ENCODE measurements at regions not wholly inside any gene's neighbourhood (a gene's known extent, or its start where the extent isn't known, plus 50 kb on each side); places are given as distances from the start of the nearest gene placed in this dataset.
"Not testable (repeated sequence)": the region's sequence is repeated elsewhere in the genome, so short reads cannot be mapped to it uniquely, and the experiment has no call there.

DNA sequence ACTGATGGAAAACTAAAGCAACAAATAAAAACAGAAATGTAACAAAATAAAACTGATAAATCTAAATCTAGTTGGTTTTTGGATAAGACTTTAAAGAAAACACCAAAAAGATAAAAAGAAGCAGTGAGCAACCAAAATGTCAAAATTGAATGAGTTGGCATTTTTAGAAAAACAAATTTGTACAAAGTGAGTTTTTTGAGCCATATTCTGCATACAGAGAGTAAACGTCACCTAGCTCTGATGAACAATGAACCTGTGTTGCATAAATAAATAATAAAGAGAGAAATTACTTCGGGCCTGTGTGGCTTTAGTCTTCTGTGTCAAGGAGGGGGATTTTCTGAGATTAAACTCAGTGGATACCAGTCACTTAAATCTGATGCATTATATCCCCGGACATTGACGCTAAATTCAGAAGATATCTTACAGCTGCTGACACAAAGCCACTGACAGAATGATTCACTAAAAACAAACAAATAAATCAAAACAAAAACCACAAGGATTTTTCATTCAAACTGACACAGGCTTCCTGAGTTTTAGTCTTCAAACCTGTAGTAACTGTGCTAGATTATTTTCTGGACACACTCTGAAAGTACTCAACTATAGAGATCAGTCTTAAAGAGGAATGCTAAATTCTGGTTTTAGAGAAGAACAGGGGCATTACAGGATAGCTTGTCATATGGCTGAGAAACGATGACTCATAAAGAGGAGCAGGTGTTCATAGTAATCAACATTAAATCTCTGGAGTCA is 403.5 kb upstream of the ST8SIA4 start:
- DNase-seq: peak; percentile 66

DNA sequence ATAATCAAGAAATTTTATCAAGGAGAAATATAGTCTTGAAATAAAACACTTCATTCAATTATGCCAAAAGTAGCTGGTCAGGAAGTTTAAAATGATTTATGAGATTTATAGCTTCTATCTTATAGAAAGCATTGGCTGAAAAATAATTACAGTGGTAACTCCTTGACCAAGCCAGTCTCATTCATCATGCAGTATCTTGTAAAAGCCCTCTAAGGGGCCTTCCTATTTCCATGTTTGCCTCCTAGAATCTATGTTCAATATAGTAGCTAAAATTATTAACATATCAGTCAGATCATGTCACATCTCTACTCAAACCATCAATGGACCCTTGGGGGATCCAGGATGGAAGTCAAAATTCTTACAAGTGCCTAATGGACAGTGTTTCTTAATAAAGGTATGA is 393.4 kb upstream of the ST8SIA4 start:
- DNase-seq: no peak

DNA sequence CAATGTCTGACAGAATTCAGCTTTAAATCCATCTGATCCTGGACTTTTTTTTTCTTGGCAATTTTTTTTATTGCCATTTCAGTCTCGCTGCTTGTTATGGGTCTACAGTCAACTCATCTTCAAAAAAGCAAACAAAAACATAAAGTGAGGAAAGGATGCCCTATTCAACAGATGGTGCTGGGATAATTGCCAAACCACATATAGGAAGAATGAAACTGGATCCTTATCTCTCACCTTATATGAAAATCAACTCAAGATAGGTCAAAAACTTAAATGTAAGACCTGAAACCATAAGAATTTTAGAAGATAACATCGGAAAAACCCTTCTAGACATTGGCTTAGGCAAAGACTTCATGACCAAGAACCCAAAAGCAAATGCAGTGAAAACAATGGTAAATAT is 389.1 kb upstream of the ST8SIA4 start:
- DNase-seq: peak; percentile 39

DNA sequence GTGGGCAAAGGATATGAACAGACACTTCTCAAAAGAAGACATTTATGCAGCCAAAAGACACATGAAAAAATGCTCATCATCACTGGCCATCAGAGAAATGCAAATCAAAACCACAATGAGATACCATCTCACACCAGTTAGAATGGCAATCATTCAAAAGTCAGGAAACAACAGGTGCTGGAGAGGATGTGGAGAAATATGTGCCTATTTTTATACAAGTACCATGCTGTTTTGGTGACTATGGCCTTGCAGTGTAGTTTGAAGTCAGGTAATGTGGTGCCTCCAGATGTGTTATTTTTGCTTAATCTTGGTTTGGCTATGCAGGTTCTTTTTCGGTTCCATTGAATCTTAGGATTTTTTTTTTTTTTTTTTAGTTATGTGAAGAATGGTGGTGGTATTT is 387.7 kb upstream of the ST8SIA4 start:
- not testable (repeated sequence) for DNase-seq

DNA sequence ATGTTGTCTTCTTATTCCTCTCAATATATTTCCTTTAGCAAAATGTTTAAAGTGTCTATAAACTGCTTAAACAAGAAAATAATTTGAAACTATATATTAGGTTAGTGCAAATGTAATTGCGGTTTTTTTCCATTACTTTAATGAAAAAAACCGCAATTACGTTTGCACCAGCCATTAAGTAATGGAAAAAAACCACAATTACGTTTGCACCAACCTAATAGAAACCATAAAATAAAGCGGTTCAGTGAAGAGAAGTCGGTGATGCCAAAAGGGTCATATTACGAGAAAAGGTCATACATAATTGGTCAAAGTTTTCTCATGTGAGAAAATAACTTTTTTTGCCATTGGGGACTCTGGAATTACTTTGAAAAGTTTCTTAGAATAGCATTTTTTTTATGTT is 385.6 kb upstream of the ST8SIA4 start:
- no peak for DNase-seq

DNA sequence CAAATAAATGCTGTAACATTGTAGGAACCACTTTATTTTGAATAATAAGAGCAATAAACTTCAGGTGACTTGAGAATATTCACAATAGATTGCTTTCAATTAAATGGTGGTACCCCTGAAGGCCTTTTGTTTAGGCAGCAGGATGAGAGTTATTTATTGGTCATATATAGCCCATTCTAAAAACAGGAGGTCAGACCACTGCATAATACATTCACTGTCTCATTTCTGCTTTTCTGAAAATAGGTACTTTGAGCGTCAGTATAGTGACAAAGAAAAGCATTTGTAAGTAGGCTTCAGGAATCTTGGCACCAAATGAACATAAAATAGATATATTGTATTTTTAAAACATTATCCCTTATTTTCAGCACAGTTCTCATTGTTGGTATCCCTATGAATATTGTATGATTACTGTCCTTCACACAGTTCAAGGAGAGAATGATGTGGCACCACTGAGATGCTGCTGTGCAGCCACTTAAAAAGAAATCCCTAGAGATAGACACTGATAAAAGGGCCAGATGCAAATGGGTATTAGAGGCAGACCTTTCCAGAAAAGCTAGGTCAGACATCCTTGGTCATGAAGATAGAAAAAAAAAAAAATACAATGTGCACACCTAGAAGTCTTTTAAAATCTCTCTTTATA is 381.8 kb upstream of the ST8SIA4 start:
- DNase-seq: no peak

DNA sequence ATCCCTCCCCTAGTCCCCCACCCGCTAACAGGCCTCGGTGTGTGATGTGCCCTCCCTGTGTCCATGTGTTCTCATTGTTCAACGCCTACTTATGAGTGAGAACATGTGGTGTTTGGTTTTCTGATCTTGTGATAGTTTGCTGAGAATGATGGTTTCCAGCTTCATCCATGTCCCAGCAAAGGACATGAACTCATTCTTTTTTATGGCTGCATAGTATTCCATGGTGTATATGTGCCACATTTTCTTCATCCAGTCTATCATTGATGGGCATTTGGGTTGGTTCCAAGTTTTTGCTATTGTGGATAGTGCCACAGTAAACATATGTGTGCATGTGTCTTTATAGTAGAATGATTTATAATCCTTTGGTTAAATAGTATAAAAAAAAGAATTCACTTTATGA is 380.9 kb upstream of the ST8SIA4 start:
- not testable (repeated sequence) for DNase-seq

DNA sequence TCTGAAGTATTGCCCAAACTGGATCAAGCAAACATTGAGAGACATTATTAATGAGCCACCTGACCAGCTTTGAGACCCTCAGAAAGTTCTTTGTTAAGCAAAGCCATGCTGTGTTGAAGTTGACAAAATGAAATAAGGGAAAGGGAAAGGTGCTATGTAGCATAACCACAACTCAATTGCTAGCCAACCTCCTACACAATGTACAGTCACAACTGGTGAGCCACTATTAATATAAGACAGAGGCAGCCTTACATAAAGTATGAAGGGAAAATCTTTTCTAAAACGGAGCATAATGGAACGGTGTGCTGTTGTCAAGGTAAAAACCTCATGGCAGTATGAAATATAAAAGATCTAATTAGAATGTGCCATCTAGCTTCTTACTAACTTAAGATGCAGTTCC is 375.8 kb upstream of the ST8SIA4 start:
- no peak for DNase-seq

DNA sequence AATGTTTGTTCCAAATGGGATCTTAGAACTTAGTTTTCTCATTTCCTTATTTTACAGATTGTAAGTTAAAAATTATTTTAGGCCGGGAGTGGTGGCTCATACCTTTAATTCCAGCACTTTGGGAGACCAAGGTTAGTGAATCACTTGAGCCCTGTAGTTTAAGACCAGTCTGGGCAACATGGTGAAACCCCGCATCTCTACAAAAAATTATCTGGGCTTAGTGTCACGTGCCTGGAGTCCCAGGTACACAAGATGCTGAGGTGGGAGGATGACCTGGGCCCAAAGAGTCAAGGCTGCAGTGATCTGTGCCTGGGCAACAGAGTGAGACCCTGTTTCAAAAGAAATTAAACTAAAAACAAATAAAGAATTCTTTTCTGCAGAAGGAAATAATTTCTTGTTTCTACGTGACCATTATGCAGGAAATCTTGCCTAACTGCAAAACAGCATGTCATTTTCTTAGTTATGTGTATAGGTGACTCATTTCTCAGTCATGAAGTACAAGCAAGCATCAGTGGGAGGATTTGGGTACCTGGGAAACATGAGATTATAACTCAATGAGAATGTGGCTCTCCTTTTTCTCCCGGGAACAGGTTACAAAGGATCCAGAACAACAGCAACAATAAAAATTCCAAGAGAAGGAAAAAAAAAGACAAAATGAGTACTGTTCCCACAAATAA is 375.1 kb upstream of the ST8SIA4 start:
- DNase-seq: no peak

DNA sequence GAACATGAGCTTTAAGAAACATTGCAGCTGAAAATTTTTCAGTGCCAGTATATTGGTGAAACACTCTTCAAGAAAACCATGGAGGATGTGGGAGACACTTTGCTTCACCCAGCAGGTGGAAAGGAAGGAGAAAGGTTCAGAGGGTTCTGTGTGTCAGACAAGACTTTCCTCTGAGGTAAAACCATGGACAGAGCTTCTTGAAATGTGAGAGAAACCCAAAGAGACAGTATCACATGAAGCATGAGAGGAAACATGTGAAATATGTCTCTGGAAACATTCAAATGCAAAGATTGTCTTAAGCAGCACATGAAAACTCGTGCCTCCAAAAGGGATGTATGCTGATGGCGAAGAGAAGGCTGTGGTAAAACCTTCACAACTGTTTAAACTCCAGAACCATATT is 368.9 kb upstream of the ST8SIA4 start:
- DNase-seq: no peak

DNA sequence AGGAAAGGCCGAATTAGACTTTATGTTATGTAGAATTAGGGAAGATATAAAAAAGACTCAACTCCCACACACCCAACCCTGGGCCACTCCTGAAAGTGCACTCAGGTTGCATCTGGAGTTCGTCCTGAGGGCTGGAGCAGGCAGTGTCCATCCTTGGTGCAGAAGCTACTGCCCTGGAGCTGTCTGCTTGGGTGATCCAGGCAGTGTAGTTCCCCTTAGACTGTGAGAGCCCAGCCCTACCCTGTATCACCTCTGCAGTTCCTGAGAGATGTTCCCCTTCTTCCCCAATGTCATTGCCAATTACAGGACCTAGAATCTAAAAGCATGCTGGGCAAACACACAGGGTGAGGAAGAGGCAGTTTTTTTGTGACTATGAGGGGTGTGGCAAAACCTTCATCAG is 368.3 kb upstream of the ST8SIA4 start:
- no peak for DNase-seq

DNA sequence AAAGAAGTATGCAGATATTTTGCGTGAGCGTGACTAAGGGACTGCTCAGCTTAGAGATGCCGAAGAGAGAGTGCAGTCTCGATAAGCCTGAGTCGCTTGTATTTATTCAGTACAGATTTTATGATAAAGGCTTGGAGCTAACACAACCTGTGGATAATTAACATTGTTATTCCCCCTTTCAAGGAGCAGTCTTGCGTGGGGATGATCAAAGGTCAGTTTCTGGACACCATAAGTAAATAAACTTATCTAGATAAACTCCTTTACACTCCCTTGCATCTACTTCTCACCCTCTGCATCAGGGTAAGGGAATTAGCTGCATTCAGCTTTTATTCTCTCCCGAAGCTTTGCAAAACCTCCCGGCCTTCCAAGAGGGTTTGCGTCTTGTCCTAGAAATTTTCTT is 357.8 kb upstream of the ST8SIA4 start:
- no peak for DNase-seq

DNA sequence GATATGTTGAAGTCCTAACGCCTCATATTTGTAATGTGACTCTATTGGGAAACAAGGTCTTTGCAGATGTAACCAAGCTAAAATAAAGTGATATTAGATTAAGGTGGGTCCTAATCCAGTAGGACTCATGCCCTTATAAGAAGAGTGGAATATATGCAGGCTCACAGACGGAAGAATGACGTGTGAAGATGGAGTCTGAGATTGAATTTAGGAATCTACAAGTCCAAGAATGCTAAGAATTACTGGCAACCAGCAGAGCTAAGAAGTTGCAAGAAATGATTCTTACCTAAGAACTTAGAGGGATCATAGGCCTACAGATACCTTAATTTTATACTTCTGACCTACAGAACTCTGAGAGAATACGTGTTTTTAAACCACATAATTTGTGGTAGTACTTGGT is 350.0 kb upstream of the ST8SIA4 start:
- no peak for DNase-seq

DNA sequence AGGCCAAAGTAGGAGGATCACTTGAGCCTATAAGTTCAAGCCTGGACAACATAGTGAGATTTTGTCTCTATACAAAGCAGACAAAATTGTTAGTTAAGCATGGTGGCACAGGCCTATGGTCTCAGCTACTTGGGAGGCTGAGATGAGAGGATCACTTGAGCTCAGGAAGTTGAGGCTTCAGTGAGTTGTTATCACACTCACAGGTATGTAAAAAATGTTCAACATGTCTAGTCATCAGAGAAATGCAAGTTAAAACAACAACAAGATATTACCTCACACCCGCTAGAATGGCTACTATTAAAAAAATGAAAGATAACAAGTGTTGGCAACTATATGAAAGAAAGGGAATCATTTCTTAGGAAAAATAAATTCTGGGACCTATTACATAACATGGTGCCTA is 341.5 kb upstream of the ST8SIA4 start:
- no peak for DNase-seq

DNA sequence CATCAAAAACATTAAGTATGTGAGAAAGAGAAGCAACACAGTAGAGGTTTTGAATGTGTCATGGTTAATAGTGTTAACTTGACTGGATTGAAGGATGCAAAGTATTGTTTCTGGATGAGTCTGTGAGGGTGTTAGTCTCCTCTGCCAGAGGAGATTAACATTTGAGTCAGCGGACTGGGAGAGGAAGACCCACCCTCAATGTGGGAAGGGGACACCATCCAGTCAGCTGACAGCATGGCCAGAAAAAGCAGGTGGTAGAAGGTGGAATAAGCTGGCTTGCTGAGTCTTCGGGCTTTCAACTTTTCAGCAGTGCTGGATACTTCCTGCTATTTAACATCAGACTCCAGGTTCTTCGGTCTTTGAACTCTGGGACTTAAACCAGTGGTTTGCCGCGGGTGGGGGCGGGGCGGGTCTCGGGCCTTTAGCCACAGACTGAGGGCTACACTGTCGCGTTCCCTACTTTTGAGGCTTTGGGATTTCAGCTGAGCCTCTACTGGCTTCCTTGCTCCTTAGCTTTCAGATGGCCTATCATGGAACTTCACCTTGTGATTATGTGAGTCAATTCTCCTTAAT is 309.9 kb upstream of the ST8SIA4 start:
- no peak for DNase-seq

DNA sequence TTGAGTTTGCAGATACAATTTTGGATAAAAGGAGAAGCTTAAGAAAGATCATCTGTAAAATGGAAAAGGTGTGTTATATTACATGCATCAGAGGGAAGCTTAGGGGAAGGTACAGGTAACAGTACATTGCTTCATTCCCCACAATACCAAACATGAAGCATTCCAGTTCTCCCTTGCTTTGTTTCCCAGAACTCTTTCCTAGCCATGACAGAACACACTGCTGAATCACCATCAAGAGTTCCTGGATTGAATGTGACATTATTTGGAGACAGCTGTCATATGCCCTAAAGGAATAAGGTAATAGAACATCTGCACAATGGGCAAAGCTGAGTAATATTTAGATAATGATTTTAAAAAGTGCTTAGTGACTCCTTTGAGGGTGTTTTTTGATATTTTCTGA is 303.5 kb upstream of the ST8SIA4 start:
- no peak for DNase-seq

DNA sequence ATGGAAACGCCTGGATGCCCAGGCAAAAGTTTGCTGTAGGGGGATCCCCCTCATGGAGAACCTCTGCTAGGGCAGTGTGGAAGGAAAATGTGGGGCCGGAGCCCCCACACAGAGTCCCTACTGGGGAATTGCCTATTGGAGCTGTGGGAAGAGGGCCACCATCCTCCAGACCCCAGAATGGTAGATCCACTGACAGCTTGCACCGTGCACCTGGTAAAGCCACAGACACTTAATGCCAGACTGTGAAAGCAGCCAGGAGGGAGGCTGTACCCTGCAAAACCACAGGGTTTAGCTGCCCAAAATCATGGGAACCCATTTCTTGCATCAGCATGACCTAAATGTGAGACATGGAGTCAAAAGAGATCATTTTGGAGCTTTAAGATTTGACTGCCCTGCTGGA is 302.0 kb upstream of the ST8SIA4 start:
- not testable (repeated sequence) for DNase-seq

DNA sequence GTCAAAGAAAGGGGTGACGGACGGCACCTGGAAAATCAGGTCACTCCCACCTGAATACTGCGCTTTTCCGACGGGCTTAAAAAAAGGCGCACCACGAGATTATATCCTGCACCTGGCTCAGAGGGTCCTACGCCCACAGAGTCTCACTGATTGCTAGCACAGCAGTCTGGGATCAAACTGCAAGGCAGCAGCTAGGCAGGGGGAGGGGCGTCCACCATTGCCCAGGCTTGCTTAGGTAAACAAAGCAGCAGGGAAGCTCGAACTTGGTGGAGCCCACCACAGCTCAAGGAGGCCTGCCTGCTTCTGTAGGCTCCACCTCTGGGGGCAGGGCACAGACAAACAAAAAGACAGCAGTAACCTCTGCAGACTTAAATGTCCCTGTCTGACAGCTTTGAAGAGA is 277.3 kb upstream of the ST8SIA4 start:
- DNase-seq: not testable (repeated sequence)

DNA sequence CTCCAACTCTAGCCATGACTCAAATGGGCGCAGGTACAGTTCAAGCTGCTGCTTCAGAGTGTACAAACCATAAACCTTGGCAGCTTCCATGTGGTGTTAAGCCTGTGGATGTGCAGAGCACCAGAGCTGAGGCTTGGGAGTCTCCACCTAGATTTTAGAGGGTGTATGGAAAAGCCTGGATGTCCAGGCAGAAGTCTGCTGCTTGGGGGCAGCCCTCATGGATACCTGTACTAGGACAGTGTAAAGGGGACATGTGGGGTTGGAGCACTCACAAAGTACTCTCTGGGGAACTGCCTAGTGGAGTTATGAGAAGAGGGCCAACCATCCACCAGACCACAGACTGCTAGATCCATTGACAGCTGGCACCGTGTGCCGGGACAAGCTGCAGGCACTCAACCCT is 273.5 kb upstream of the ST8SIA4 start:
- no peak for DNase-seq

DNA sequence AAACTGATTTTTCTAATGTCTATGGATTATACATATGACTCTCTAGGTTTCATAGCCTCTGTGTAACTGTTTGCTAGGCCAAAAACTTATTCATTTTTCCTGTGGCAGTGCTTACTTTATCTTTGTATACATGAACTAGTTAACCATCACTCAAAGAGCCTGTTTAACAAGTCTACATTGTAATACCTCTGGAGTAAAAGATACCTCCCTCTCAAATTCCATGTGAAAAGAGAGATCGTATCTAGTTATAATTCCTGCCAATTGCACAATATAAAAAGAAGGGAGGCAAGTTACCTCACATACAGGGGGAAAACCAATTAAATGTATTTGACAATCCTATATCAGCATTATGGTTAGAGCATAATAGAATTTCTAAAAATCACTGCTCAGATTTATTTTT is 271.9 kb upstream of the ST8SIA4 start:
- no peak for DNase-seq

DNA sequence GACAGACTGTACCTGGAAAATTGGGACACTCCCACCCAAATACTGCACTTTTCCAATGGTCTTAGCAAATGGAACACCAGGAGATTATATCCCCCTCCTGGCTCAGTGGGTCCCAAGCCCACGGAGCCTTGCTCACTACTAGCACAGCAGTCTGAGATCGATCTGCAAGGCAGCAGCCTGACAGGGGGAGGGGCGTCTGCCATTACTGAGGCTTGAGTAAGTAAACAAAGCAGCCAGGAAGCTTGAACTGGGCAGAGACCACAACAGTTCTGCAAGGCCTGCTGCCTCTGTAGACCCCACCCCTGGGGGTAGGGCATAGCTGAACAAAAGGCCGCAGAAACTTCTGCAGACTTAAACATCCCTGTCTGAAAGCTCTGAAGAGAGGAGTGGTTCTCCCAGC is 260.0 kb upstream of the ST8SIA4 start:
- DNase-seq: no peak

DNA sequence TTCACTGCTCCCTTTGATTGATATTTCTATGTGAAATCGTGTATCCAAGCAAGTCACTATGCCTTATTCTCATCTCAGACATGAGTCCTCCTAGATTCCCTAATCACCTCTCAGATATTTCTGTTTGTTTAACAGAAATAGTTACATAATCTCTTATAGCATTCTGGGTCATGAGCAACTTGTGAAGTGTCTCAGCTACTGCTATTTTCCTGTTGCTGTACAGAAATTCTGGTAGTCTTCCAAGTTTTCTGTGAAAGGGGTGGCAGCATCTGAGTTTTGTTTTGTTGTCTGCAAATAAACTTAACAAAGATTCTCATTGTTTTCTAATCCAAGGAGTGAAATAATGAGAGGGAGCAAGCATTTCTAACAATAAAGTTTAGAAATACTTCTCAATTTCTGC is 256.9 kb upstream of the ST8SIA4 start:
- no peak for DNase-seq

DNA sequence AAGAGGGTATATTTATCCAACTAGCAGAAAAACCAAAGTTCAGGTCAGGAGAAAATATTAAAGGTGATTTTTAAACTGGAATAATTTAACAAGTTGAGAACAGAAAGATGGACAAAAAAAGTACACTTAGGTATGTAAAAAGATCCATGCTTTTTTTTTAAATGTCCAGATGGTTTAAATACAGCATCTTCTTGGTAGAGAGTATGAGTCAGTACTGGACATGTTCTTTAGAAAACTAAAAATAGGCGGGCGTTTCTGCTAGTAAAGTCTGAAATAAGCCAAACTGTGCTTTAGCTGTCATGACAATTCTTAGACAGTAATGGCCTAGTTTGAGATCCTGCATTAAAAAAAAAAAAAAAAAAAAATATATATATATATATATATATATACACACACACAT is 255.9 kb upstream of the ST8SIA4 start:
- no peak for DNase-seq

DNA sequence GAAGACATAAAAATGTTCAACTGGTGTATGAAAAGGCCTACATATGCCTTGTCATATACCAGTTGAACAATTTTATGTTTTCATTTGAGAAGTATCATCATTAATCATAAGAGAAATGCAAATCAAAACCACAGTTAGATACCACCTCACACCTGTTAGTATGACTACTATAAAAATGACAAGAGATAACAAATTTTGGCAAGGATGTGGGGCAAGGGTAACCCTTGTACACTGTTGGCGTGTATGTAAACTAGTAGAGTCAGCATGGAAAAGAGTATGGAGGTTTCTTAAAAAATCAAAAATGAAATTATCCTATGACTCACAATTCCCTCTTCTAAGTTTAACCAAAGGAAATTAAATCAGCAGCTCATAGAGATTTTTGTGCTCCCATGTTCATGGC is 250.4 kb upstream of the ST8SIA4 start:
- DNase-seq: no peak

Data from DMS153 (cell line).